GM12878 (cell line): ENCODE measurements at regions not wholly inside any gene's neighbourhood (a gene's known extent, or its start where the extent isn't known, plus 50 kb on each side); places are given as distances from the start of the nearest gene placed in this dataset.

Source experiments
- ATAC-seq: fragments of 200-7000 bp; cut with Tn5 transposase; 3 replicates; pipeline ENCODE4 v1.9.1; 2020; ENCODE audit warnings: mild to moderate bottlenecking, moderate library complexity
- BruUV-seq: library from RNA; stranded (reverse); fragments of 400-500 nt; replicated peaks from 2 replicates; lab custom pipeline; 2021; lab: Mats Ljungman, UMichigan
- CTCF ChIA-PET: fragments of 300-600 bp; sonication (Branson Sonifier 250); formaldehyde crosslinking; extraction: SDS; loops from one replicate; lab custom pipeline; 2021; ENCODE audit warnings: inconsistent platforms; lab: Yijun Ruan, JAX
- POLR2A ChIA-PET: fragments of 350-600 bp; formaldehyde crosslinking; extraction: SDS; loops from one replicate; lab custom pipeline; 2021; ENCODE audit warnings: inconsistent platforms; lab: Charles Lee
- RAD21 ChIA-PET: fragments of 300-600 bp; sonication (Branson Sonifier 250); formaldehyde crosslinking; loops from one replicate; lab custom pipeline; 2023; ENCODE audit warnings: antibody characterized with exemption; ENCODE audit not compliant: unreplicated experiment; lab: Charles Lee
- SMC1A ChIA-PET: fragments of 300-600 bp; sonication (Branson Sonifier 250); formaldehyde crosslinking; loops from one replicate; lab custom pipeline; 2023; ENCODE audit not compliant: unreplicated experiment, uncharacterized antibody; lab: Charles Lee
- DNase-seq: peaks from one replicate; pipeline ENCODE4 v3.0.0-alpha.2; 2011; ENCODE audit warnings: low read depth, low spot score
- FAIRE-seq: peaks from 3 replicates; lab custom pipeline; 2011; peaks lifted over from hg19 to GRCh38; lab: Jason Lieb, UNC
- H2AFZ ChIP-seq: 2 replicates; pipeline ENCODE4 v1.6.0; 2011; ENCODE audit warnings: low read depth, low read length, control low read depth; ENCODE audit not compliant: control insufficient read depth
- H3K27ac ChIP-seq: 2 replicates; pipeline ENCODE4 v1.5.1; 2011; ENCODE audit warnings: control low read depth; ENCODE audit not compliant: control insufficient read depth, insufficient read depth
- H3K27me3 ChIP-seq, 2 experiments: replicated peaks in 1 of 2; 2 replicates each; pipeline versions ENCODE4 v1.6.0 to v1.6.1; 2011; ENCODE audit warnings: low read length in 1 of 2; ENCODE audit not compliant: control insufficient read depth in 2 of 2, insufficient read depth in 2 of 2
- H3K36me3 ChIP-seq, 2 experiments: 2 replicates each; pipeline ENCODE4 v1.5.1; 2011; ENCODE audit warnings: low read length in 1 of 2; ENCODE audit not compliant: control insufficient read depth in 2 of 2, insufficient read depth in 2 of 2
- H3K4me1 ChIP-seq: 2 replicates; pipeline ENCODE4 v1.6.1; 2011; ENCODE audit warnings: mild to moderate bottlenecking, low read length, moderate library complexity, mixed read lengths; ENCODE audit not compliant: control insufficient read depth, insufficient read depth
- H3K4me2 ChIP-seq: 2 replicates; pipeline ENCODE4 v1.6.0; 2011; ENCODE audit warnings: control low read depth; ENCODE audit not compliant: control insufficient read depth, insufficient read depth
- H3K4me3 ChIP-seq: fragments of 200-600 bp; sonication (generic); 2 replicates; pipeline ENCODE4 v1.5.1; 2016
- H3K79me2 ChIP-seq: 2 replicates; pipeline ENCODE4 v1.6.0; 2011; ENCODE audit warnings: low read length; ENCODE audit not compliant: control insufficient read depth, insufficient read depth
- H3K9ac ChIP-seq: 2 replicates; pipeline ENCODE4 v1.8.0; 2011; ENCODE audit warnings: low read length, control low read depth, mixed read lengths; ENCODE audit not compliant: control insufficient read depth, insufficient read depth
- H3K9me3 ChIP-seq: replicated peaks from 3 replicates; pipeline ENCODE4 v1.5.1; 2011; ENCODE audit warnings: mild to moderate bottlenecking, low read length; ENCODE audit not compliant: control insufficient read depth, insufficient read depth
- H4K20me1 ChIP-seq: 2 replicates; pipeline ENCODE4 v1.6.0; 2011; ENCODE audit not compliant: control insufficient read depth, insufficient read depth
- CBFB ChIP-seq: IDR thresholded peaks from 2 replicates; pipeline ENCODE4 v1.6.1; 2016; ENCODE audit warnings: antibody characterized with exemption, low read depth
- CHD1 ChIP-seq: IDR thresholded peaks from 2 replicates; pipeline ENCODE4 v1.6.1; 2012; ENCODE audit warnings: low read depth, low read length, improper control_type of control experiment
- CHD2 ChIP-seq: IDR thresholded peaks from 2 replicates; pipeline ENCODE4 v1.6.1; 2011; ENCODE audit warnings: low read depth, low read length, improper control_type of control experiment, borderline replicate concordance
- CREM ChIP-seq: IDR thresholded peaks from 2 replicates; pipeline ENCODE4 v1.6.1; 2014; ENCODE audit warnings: antibody characterized with exemption, low read depth
- GATAD2B ChIP-seq: fragments of 450-650 bp; conservative IDR thresholded peaks from 2 replicates; pipeline ENCODE4 v1.6.1; 2017; ENCODE audit warnings: low read depth, mild to moderate bottlenecking, moderate library complexity
- HDGF ChIP-seq: fragments of 450-650 bp; IDR thresholded peaks from 2 replicates; pipeline ENCODE4 v1.6.1; 2016; ENCODE audit warnings: antibody characterized with exemption
- IRF4 ChIP-seq: IDR thresholded peaks from 2 replicates; pipeline ENCODE4 v1.6.1; 2011; ENCODE audit warnings: low read depth, low read length
- MEF2B ChIP-seq: fragments of 450-650 bp; IDR thresholded peaks from 2 replicates; pipeline ENCODE4 v1.6.1; 2018; ENCODE audit warnings: mild to moderate bottlenecking, moderate library complexity; ENCODE audit not compliant: partially characterized antibody, poor library complexity, severe bottlenecking
- NFYA ChIP-seq: IDR thresholded peaks from 2 replicates; pipeline ENCODE4 v1.6.1; 2011; ENCODE audit warnings: low read depth, mild to moderate bottlenecking, low read length, improper control_type of control experiment, borderline replicate concordance
- RUNX3 ChIP-seq: IDR thresholded peaks from 2 replicates; pipeline ENCODE4 v1.6.1; 2012; ENCODE audit warnings: low read length, inconsistent platforms
- TCF3 ChIP-seq: IDR thresholded peaks from 2 replicates; pipeline ENCODE4 v1.6.1; 2012; ENCODE audit warnings: low read depth, mild to moderate bottlenecking, low read length, borderline replicate concordance; ENCODE audit not compliant: insufficient read depth
- WGBS: methylation state at CpG from one replicate; pipeline ENCODE4 v1.1.6; 2016; ENCODE audit warnings: low lambda C conversion rate; ENCODE audit not compliant: insufficient replicate concordance, insufficient coverage; ENCODE audit errors: missing lambda C conversion rate; 5-methylcytosine and 5-hydroxymethylcytosine counted together
- in situ Hi-C: fragments of 300-500 bp; cut with MboI; formaldehyde crosslinking; loops from 9 replicates; pipeline ENCODE4 v1.14.3; 2018; ENCODE audit warnings: mixed read lengths
- intact Hi-C: fragments of 100-400 bp; cut with micrococcal nuclease; formaldehyde crosslinking; loops from one replicate; pipeline ENCODE4 v1.14.2; 2022; ENCODE audit not compliant: unreplicated experiment
- TF ChIP-seq, protein P1 (sequence below): IDR thresholded peaks from 2 replicates; pipeline ENCODE4 v1.6.1; 2012; ENCODE audit warnings: low read length, inconsistent platforms
- TF ChIP-seq, protein P2 (sequence below): IDR thresholded peaks from 2 replicates; pipeline ENCODE4 v1.6.1; 2011; ENCODE audit warnings: low read depth, mild to moderate bottlenecking, low read length, moderate library complexity, borderline replicate concordance; ENCODE audit errors: extremely low read depth

DNA sequence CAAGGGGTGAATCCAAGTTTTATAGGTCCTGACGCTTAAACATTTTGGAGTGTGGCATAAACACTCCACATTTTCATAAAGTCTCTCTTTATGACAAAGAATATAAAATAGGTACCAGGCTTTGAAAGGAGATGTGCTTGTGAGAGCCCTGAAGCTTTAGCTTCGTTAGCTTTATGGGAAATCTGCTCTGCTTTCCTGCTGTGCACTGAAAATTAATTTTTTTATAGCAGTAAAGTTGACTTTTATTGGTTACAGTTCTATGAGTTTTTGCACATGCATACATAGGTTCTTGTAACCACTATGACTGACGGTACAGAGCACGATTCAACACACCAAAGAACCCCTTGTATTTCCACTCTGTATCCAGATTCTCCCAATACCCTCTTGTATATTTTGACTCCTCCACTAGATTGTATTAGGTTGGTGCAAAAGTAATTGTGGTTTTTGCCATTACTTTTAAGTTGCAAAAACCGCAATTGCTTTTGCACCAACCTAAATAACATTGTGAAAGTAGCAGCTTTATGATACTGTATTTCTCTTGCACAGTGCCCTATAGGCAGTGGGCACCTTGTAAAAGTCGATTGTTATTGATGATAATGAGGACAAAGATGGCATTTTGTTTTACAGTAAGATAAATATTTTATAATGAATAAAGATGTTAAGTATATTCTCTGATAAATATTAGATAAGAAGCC, 145.2 kb upstream of the AKIRIN2 start:
- no peak for FAIRE-seq

More for the DNA sequence above, 145.2 kb upstream of the AKIRIN2 start:
- no peak for TF ChIP-seq MEF2B
- TF ChIP-seq CBFB, result no peak
- TF ChIP-seq CHD1, result no peak
- TF ChIP-seq, protein P1, sequence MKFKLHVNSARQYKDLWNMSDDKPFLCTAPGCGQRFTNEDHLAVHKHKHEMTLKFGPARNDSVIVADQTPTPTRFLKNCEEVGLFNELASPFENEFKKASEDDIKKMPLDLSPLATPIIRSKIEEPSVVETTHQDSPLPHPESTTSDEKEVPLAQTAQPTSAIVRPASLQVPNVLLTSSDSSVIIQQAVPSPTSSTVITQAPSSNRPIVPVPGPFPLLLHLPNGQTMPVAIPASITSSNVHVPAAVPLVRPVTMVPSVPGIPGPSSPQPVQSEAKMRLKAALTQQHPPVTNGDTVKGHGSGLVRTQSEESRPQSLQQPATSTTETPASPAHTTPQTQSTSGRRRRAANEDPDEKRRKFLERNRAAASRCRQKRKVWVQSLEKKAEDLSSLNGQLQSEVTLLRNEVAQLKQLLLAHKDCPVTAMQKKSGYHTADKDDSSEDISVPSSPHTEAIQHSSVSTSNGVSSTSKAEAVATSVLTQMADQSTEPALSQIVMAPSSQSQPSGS, result no peak
- no peak for TF ChIP-seq TCF3
- no peak for TF ChIP-seq CREM
- no peak for TF ChIP-seq GATAD2B
- no peak for TF ChIP-seq IRF4
- TF ChIP-seq HDGF, result no peak
- TF ChIP-seq, protein P2, sequence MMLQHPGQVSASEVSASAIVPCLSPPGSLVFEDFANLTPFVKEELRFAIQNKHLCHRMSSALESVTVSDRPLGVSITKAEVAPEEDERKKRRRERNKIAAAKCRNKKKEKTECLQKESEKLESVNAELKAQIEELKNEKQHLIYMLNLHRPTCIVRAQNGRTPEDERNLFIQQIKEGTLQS, result no peak
- TF ChIP-seq NFYA, result no peak
- no peak for TF ChIP-seq RUNX3
- no peak for TF ChIP-seq CHD2
- Histone ChIP-seq H3K27me3 (no peaks in the 10 kb centered on the region), H3K27ac (no peak overlapping the region), H3K9ac (no peak overlapping the region), H4K20me1 (no peaks in the 10 kb centered on the region), H3K36me3 (no peaks in the 10 kb centered on the region), H3K4me1 (no peaks in the 10 kb centered on the region), H3K79me2 (no peaks in the 10 kb centered on the region), H3K4me3 (no peak overlapping the region), H3K4me2 (no peak overlapping the region), H3K9me3 (no peaks in the 10 kb centered on the region), H2AFZ (no peak overlapping the region)
- ChIA-PET CTCF (no interaction called here), SMC1A (interaction anchor here (0.7 to 1.8 kb wide), 4 partner anchors 14 to 83 kb away, joined by 3 to 5 read pairs (median 3); no protein-coding TSS in a partner anchor), POLR2A (interaction anchor here (0.5 kb wide), 1 partner anchor 8 kb away, joined by 5 read pairs; no protein-coding TSS in a partner anchor), RAD21 (no interaction called here)
- intact Hi-C loops, result no loop called here
- 65% methylated on average over 6 of the region's 6 CpGs for WGBS
- no peak for ATAC-seq
- BruUV-seq, result no TSS peak
- in situ Hi-C loops, result no loop called here
- DNase-seq, result no peak
